ENCODE measurements at regions not wholly inside any gene's neighbourhood (a gene's known extent, or its start where the extent isn't known, plus 50 kb on each side); places are given as distances from the start of the nearest gene placed in this dataset.
"Not testable (repeated sequence)": the region's sequence is repeated elsewhere in the genome, so short reads cannot be mapped to it uniquely, and the experiment has no call there.

DNA sequence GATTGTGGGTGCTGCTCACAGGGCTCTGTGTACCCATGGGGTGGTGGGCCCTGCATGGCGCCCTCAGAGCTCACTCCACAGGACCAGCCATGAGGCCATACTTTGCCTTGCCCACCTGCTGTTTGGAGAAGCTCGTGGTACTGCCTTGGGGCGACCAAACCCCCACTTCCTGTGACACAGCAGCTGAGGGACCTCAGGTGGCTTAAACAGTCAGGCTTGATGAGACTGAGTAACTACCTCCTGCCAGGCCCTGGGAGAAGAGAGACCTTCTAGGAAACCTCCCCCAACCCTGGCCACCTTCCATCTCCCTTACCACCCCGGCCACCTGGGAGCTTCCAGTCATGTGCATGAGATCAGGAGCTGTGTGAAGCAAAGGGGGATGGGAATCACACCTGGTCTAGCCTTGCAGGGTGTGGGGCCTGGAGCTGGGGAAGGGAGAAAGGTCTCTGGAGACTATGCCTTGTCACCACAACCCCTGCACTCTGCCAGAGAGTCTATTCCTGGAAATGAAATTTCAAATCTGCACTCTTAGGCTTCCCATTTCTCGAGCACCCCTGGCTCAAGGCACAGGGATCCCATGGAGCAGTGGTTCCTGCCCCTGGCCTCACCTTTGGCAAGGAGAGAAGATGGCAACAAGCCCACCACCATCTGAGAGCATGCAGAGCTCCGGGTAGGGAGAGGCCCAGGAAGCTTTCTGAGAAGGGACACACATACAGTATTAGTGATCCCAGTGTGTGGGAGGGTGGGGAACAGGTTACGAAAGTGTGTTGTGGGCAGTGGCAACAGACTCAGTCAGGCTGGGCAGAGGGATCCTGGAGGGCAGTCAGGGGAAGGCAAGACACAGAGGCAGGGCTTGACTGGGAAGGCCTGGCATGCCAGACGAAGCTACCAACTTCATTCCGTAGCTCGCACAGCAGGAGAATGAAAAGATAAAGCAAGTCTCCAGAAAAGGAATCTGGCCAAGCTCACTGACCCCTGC lies 125.0 kb downstream of the URI1 start:
- no peak for DNase-seq

GRCh38 chr19:30067956-30068506 lies 126.0 kb downstream of the URI1 start:
- not testable (repeated sequence) for DNase-seq

DNA sequence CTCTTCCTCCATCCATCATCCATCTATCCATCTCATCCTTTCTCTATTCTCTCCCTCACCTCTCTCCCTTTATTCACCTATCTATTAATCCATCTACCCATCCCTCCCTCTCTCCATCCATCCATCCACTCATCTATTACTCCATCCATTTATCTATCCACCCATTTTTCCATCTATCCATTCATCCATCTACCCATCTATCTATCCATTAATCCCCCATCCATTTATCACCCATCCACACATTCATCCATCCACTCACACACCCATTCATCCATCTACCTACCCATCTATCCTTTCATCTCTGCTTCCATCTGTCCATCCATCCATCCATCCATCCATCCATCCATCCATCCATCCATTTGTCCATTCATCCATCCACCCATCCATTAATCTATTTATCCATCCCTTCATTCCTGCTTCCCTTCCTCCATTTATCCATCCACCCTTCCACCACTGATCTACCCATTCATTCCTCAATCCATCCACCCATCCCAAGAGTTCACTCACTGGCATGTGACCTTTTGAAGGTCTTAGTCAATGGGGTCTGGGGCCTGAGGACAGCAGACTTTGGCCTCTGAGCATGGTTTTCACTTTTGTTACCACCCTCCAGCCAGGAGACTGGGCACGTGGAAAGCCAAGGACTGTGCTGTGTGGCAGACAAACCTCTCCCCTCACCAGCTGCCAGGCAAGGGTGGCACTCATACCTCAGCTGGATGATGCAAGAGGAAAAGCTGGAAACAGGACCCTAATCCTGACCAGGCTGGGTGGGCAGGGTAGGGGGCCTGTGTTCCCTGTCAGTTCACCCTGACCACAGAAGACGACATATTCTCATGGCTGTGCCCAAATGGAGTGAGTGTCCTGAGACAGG lies 126.7 kb downstream of the URI1 start:
- DNase-seq = no peak

- peak; percentile 8 for DNase-seq
These were observed 127.6 kb downstream of the URI1 start for GRCh38 chr19:30069535-30070197.

GRCh38 chr19:30070198-30070967 lies 128.3 kb downstream of the URI1 start:
- DNase-seq = peak; percentile 23

- DNase-seq = peak; percentile 41
These were observed 129.1 kb downstream of the URI1 start for GRCh38 chr19:30070968-30071632.

DNA sequence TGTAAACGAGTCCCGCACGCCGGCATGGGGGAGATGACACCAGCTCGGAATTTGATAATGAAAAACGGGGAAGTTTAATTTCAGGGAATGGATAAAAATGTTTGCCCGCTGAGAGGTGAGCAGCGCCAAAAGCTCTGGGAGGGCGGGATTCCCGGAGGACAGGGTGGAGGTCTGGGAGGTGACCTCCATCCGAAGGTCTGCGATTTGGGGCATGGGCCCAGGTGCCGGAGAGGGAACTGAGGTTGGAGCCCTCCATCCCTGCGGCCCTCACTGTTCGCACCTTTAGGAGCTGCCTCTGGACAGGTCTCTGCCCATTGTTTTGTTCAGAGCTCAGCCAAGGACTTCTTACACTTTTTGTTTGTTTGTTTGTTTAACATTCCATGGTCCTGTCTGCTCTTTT lies 129.8 kb downstream of the URI1 start:
- no peak for DNase-seq

GRCh38 chr19:30073152-30074000 lies 131.3 kb downstream of the URI1 start:
- peak; percentile 12 for DNase-seq

GRCh38 chr19:30074096-30074495 lies 132.1 kb downstream of the URI1 start:
- no peak for DNase-seq

GRCh38 chr19:30074741-30075715 lies 133.0 kb downstream of the URI1 start:
- peak; percentile 6 for DNase-seq

DNA sequence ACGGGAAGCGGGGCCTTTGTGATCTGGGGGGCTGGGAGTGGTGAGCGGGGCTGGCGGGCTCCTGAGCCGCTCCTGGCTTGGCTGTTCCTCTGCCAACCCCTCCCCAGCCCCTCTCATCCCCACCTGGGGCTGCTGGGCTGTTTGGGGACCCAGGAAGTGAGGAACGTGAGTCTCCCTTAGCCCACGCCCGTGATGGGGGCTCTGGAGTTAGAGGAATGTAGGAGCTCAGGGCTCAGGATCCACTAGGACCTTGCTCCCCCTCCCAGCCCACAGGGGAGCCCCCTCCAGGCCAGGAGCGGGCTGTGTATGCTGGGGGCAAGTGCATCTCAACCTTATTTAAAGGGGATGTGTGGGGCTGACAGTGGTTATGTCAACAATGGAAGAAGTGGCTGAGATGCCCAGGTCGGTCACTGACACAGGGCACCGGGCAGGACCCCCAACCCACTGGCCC lies 134.1 kb downstream of the URI1 start:
- DNase-seq = no peak

DNA sequence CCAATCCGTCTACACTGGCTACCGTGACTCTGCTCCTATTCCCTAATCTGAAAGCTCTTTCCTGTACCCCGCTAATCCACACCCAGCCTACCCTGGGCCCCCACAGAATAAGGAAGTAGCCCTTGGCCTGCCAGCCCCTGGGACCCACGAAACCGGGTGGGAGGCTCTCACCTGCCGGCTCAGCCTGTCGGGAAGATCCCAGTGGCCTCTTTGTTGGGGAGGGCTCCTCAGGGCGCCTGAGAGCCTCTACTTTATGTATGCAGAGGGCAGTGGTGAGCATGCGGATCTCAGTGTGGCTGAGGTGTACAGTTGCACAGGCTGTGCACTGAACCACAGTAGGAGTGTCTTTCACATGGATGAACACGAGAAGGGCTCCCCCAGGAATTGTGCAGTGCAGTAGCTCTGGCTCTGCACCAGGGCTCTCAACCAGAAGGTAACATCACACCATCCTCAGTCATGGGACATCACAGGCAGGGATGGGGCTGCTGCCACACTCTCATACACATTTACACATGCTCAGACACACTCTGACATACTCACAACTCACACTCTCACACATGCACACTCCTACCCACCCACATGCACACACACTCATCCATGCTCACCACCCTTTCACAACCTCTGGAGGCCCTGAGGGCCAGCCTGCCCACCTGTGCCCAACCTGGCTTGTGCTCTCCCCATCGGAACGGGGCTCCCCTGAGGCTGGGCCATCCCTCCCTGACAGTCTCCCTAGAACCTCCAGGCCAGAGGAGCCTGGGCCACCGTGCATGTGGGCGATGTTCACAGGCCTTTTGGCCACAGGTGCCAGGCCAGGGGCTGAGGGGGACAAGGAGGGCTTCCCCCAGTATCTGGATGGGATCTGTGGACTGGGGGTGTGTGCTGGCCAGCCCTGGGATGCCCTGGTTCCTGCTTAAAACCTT lies 135.0 kb downstream of the URI1 start:
- DNase-seq = no peak

DNA sequence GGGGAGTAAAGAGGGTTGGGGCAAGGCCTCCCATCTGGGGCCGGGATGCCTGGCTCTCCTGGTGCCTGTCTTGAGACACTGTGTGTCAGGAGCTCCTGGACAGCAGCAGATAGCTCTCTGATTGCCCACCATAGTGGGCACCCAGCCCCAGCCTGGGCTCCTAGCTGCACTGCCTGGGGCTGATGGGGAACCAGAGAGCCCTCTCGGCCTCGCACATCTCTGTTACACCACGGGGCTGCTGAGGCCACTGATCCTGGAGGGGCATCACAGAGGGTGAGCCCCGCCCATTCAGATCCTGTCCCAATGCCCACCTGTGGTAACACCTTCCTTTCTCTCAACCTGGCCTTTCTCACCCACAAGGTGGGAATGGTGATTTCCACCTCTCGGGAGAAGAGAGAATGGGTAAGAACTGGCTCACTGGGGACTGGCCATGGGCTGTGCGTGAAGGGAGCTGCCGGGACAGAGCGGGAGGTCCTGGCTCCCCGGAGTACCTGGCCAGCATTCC lies 135.9 kb downstream of the URI1 start:
- no peak for DNase-seq

DNA sequence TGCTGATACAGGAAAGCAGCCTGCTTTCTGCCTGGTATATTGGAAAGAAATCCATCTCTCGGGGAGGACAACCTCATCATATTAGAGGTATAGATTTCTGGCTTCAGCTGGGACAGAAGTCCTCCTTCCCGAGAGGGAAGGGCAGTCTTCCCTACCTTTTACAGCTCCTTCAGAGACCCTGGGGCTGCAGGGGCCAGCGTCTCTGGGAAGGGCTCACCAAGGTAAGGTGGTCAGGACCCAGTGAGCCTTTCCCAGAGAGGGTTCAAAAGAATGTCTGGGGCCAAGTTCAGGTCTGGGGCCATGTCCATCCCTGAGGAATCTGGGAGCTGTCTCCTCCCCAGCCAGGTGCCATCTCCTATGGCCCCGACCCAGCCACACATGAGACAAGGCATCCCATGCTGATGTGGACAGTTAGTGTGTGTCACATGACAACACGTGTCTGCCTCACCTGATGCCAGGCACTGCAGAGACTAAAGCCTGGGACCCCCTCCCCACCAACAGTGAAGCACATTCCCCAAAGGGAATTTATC lies 136.4 kb downstream of the URI1 start:
- DNase-seq = no peak

- DNase-seq = no peak
These were observed 137.2 kb downstream of the URI1 start for GRCh38 chr19:30079200-30079599.

GRCh38 chr19:30082168-30082567 lies 140.1 kb downstream of the URI1 start:
- DNase-seq = no peak

GRCh38 chr19:30082611-30083010 lies 140.6 kb downstream of the URI1 start:
- no peak for DNase-seq
